ENCODE measurements at regions not wholly inside any gene's neighbourhood (a gene's known extent, or its start where the extent isn't known, plus 50 kb on each side); places are given as distances from the start of the nearest gene placed in this dataset.

DNA sequence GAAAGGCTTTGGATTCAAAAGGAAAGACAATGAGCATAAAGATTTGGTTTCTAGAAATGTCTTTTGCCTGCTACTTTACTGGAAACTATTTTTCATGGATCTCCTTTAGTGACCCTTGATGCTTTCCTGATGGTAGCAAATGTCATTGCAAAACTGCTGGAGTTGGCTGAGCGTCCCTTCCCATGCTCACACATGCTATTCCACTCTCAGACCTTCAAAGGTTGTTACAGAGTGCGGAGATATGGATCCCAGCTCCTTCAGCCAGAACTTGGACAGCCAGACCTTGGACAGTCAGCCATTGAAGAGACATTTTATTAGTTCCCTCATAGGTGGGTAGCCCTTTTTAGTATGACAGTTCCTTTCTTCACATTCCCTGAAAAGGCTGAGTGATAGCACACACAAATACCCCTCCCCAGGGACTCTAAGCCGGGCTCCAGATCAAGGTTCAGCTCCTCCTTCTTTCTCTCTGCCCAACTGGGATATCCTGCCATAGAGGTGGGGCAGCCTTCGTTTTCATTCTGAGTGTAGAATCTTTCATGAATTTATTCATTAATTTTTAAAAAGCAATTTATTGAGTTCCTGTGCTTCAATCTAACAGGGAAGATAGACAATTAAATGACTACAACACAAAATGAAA lies 153.3 kb upstream of the SLC44A1 start:
- TF ChIP-seq GFI1B (tag by site-specific recombination; IDR thresholded peaks at IDR 0.05) (no peak), ZNF707 (tag by site-specific recombination; IDR thresholded peaks at IDR 0.05) (no peak), ZNF121 (tag by site-specific recombination; IDR thresholded peaks at IDR 0.05) (no peak), ZNF561 (tag by site-specific recombination; IDR thresholded peaks at IDR 0.05; ENCODE audit: borderline replicate concordance) (no peak), ZFHX2 (tag by site-specific recombination; conservative IDR thresholded peaks at IDR 0.05) (no peak), ZBTB8A (tag by site-specific recombination; IDR thresholded peaks at IDR 0.05) (no peak), ZBTB17 (tag by site-specific recombination; IDR thresholded peaks at IDR 0.05) (no peak), ZNF184 (tag by site-specific recombination; IDR thresholded peaks at IDR 0.05) (no peak), ZNF354C (tag by site-specific recombination; IDR thresholded peaks at IDR 0.05; ENCODE audit: borderline replicate concordance, low read depth) (no peak), KLF10 (tag by site-specific recombination; IDR thresholded peaks at IDR 0.05) (no peak)
- TF ChIP-seq, protein P1, sequence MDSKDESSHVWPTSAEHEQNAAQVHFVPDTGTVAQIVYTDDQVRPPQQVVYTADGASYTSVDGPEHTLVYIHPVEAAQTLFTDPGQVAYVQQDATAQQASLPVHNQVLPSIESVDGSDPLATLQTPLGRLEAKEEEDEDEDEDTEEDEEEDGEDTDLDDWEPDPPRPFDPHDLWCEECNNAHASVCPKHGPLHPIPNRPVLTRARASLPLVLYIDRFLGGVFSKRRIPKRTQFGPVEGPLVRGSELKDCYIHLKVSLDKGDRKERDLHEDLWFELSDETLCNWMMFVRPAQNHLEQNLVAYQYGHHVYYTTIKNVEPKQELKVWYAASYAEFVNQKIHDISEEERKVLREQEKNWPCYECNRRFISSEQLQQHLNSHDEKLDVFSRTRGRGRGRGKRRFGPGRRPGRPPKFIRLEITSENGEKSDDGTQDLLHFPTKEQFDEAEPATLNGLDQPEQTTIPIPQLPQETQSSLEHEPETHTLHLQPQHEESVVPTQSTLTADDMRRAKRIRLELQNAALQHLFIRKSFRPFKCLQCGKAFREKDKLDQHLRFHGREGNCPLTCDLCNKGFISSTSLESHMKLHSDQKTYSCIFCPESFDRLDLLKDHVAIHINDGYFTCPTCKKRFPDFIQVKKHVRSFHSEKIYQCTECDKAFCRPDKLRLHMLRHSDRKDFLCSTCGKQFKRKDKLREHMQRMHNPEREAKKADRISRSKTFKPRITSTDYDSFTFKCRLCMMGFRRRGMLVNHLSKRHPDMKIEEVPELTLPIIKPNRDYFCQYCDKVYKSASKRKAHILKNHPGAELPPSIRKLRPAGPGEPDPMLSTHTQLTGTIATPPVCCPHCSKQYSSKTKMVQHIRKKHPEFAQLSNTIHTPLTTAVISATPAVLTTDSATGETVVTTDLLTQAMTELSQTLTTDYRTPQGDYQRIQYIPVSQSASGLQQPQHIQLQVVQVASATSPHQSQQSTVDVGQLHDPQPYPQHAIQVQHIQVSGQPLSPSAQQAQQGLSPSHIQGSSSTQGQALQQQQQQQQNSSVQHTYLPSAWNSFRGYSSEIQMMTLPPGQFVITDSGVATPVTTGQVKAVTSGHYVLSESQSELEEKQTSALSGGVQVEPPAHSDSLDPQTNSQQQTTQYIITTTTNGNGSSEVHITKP (tag by site-specific recombination; IDR thresholded peaks at IDR 0.05): no peak
- TF ChIP-seq, protein P2, sequence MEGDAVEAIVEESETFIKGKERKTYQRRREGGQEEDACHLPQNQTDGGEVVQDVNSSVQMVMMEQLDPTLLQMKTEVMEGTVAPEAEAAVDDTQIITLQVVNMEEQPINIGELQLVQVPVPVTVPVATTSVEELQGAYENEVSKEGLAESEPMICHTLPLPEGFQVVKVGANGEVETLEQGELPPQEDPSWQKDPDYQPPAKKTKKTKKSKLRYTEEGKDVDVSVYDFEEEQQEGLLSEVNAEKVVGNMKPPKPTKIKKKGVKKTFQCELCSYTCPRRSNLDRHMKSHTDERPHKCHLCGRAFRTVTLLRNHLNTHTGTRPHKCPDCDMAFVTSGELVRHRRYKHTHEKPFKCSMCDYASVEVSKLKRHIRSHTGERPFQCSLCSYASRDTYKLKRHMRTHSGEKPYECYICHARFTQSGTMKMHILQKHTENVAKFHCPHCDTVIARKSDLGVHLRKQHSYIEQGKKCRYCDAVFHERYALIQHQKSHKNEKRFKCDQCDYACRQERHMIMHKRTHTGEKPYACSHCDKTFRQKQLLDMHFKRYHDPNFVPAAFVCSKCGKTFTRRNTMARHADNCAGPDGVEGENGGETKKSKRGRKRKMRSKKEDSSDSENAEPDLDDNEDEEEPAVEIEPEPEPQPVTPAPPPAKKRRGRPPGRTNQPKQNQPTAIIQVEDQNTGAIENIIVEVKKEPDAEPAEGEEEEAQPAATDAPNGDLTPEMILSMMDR (tag by site-specific recombination; IDR thresholded peaks at IDR 0.05): no peak
- TF ChIP-seq, protein P3, sequence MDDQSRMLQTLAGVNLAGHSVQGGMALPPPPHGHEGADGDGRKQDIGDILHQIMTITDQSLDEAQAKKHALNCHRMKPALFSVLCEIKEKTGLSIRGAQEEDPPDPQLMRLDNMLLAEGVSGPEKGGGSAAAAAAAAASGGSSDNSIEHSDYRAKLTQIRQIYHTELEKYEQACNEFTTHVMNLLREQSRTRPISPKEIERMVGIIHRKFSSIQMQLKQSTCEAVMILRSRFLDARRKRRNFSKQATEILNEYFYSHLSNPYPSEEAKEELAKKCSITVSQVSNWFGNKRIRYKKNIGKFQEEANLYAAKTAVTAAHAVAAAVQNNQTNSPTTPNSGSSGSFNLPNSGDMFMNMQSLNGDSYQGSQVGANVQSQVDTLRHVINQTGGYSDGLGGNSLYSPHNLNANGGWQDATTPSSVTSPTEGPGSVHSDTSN (CRISPR knock-in tag; IDR thresholded peaks at IDR 0.05): no peak
